Panc1 (cell line): ENCODE measurements at regions not wholly inside any gene's neighbourhood (a gene's known extent, or its start where the extent isn't known, plus 50 kb on each side); places are given as distances from the start of the nearest gene placed in this dataset.

Experiments
- ATAC-seq: fragments of 200-7000 bp; cut with Tn5 transposase; 2 replicates; pipeline ENCODE4 v1.9.1; 2020; ENCODE audit warnings: mild to moderate bottlenecking, moderate library complexity
- BruUV-seq: library from RNA; stranded (reverse); fragments of 400-500 nt; replicated peaks from 2 replicates; lab custom pipeline; 2021; lab: Mats Ljungman, UMichigan
- CTCF ChIA-PET: fragments of 300-600 bp; sonication (Branson Sonifier 250); formaldehyde crosslinking; loops from one replicate; lab custom pipeline; 2022; ENCODE audit warnings: antibody characterized with exemption; lab: Charles Lee
- POLR2A ChIA-PET: fragments of 300-600 bp; sonication (Branson Sonifier 250); formaldehyde crosslinking; loops from one replicate; lab custom pipeline; 2022; ENCODE audit warnings: antibody characterized with exemption; lab: Charles Lee
- DNase-seq: peaks from one replicate; pipeline ENCODE4 v3.0.0-alpha.2; 2010; ENCODE audit warnings: low read depth, low spot score
- H3K27ac ChIP-seq: 2 replicates; pipeline ENCODE4 v1.5.1; 2011; ENCODE audit warnings: mild to moderate bottlenecking, low read length, inconsistent platforms
- H3K27me3 ChIP-seq: fragments of 200-500 bp; sonication (Bioruptor generic); 2 replicates; pipeline ENCODE4 v1.6.0; 2014; ENCODE audit warnings: low read length, inconsistent platforms; ENCODE audit not compliant: control insufficient read depth, insufficient read depth
- H3K36me3 ChIP-seq: fragments of 200-500 bp; sonication (Bioruptor generic); 2 replicates; pipeline ENCODE4 v1.5.1; 2014; ENCODE audit warnings: inconsistent platforms, mild to moderate bottlenecking, low read length, moderate library complexity; ENCODE audit not compliant: control insufficient read depth, insufficient read depth
- H3K4me1 ChIP-seq: 2 replicates; pipeline ENCODE4 v1.5.1; 2011; ENCODE audit warnings: inconsistent platforms, mild to moderate bottlenecking, low read length, moderate library complexity; ENCODE audit not compliant: control insufficient read depth, insufficient read depth
- H3K4me3 ChIP-seq, 2 experiments: 2 replicates each; pipeline ENCODE4 v1.5.1; 2011 to 2012; ENCODE audit warnings: low read depth in 2 of 2, low read length in 2 of 2, mild to moderate bottlenecking in 2 of 2, inconsistent platforms in 1 of 2, moderate library complexity in 1 of 2
- H3K9me3 ChIP-seq: fragments of 200-500 bp; sonication (Bioruptor generic); 2 replicates; pipeline ENCODE4 v1.5.1; 2014; ENCODE audit warnings: low read depth, mild to moderate bottlenecking, inconsistent platforms, low read length, moderate library complexity; ENCODE audit not compliant: control insufficient read depth, insufficient read depth
- CTCF ChIP-seq: fragments of 450-650 bp; IDR thresholded peaks from 2 replicates; pipeline ENCODE4 v1.5.1; 2017; ENCODE audit warnings: mild to moderate bottlenecking
- POLR2AphosphoS5 ChIP-seq: IDR thresholded peaks from 2 replicates; pipeline ENCODE4 v1.6.1; 2012; ENCODE audit warnings: mild to moderate bottlenecking, low read depth, low read length, moderate library complexity
- SIN3A ChIP-seq: IDR thresholded peaks from 2 replicates; pipeline ENCODE4 v1.6.1; 2012; ENCODE audit warnings: low read depth, mild to moderate bottlenecking, low read length, moderate library complexity, borderline replicate concordance; ENCODE audit not compliant: insufficient read depth
- TCF7L2 ChIP-seq: IDR thresholded peaks from 2 replicates; pipeline ENCODE4 v1.6.1; 2011; ENCODE audit warnings: mild to moderate bottlenecking, low read depth, low read length, inconsistent platforms
- in situ Hi-C: cut with HindIII; loops from 2 replicates; pipeline ENCODE4 v1.10.0; 2016; ENCODE audit warnings: low sequenced_read_pairs, low pct_unique_long_range_greater_than_20kb
- intact Hi-C: fragments of 100-400 bp; cut with micrococcal nuclease; formaldehyde crosslinking; loops from one replicate; pipeline ENCODE4 v1.10.0; 2022; ENCODE audit not compliant: unreplicated experiment
- TF ChIP-seq, protein P1 (sequence below), 2 experiments: IDR thresholded peaks; 2 replicates each; pipeline ENCODE4 v1.6.1; 2011 to 2012; ENCODE audit warnings: low read depth in 2 of 2, control low read depth in 1 of 2, low read length in 1 of 2, mild to moderate bottlenecking in 1 of 2, moderate library complexity in 1 of 2; ENCODE audit not compliant: insufficient read depth in 1 of 2

- in situ Hi-C loops: no loop called here
- ChIA-PET POLR2A (no interaction called here), CTCF (interaction anchor here (0.8 kb wide), 1 partner anchor 1380 kb away, joined by 3 read pairs; no protein-coding TSS in a partner anchor)
- Histone ChIP-seq H3K9me3 (no peaks in the 10 kb centered on the region), H3K27me3 (peaks cover 3% of the 10 kb centered on the region; the same call in 1 of the 2 replicates), H3K36me3 (no peaks in the 10 kb centered on the region), H3K4me1 (no peaks in the 10 kb centered on the region), H3K4me3 (no peak overlapping the region), H3K27ac (no peak overlapping the region)
- DNase-seq (no peak), ATAC-seq (no peak; the same call in 1 of the 2 replicates)
- intact Hi-C loops: no loop called here
- no TSS peak for BruUV-seq
- no peak for TF ChIP-seq POLR2AphosphoS5
- no peak for TF ChIP-seq CTCF
- TF ChIP-seq TCF7L2: no peak
- no peak for TF ChIP-seq SIN3A
- TF ChIP-seq, protein P1, sequence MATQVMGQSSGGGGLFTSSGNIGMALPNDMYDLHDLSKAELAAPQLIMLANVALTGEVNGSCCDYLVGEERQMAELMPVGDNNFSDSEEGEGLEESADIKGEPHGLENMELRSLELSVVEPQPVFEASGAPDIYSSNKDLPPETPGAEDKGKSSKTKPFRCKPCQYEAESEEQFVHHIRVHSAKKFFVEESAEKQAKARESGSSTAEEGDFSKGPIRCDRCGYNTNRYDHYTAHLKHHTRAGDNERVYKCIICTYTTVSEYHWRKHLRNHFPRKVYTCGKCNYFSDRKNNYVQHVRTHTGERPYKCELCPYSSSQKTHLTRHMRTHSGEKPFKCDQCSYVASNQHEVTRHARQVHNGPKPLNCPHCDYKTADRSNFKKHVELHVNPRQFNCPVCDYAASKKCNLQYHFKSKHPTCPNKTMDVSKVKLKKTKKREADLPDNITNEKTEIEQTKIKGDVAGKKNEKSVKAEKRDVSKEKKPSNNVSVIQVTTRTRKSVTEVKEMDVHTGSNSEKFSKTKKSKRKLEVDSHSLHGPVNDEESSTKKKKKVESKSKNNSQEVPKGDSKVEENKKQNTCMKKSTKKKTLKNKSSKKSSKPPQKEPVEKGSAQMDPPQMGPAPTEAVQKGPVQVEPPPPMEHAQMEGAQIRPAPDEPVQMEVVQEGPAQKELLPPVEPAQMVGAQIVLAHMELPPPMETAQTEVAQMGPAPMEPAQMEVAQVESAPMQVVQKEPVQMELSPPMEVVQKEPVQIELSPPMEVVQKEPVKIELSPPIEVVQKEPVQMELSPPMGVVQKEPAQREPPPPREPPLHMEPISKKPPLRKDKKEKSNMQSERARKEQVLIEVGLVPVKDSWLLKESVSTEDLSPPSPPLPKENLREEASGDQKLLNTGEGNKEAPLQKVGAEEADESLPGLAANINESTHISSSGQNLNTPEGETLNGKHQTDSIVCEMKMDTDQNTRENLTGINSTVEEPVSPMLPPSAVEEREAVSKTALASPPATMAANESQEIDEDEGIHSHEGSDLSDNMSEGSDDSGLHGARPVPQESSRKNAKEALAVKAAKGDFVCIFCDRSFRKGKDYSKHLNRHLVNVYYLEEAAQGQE (IDR thresholded peaks at IDR 0.05; ENCODE audit: insufficient read depth in 1 of 2, low read depth in 2 of 2, low read length in 1 of 2): no peak
These were observed 188.8 kb downstream of the TSN start for GRCh38 chr2:121944072-121944831.

GRCh38 chr2:121947674-121948073 is 192.2 kb downstream of the TSN start:
- H3K27me3 ChIP-seq: peaks cover 3% of the 10 kb centered on the region; the same call in 1 of the 2 replicates
- BruUV-seq: no TSS peak

More at GRCh38 chr2:121947674-121948073, 192.2 kb downstream of the TSN start:
- CTCF ChIA-PET: no interaction called here
- intact Hi-C loops (no loop called here), in situ Hi-C loops (no loop called here)
- Histone ChIP-seq H3K36me3 (no peaks in the 10 kb centered on the region), H3K4me3 (no peak overlapping the region), H3K27ac (no peak overlapping the region), H3K9me3 (no peaks in the 10 kb centered on the region), H3K4me1 (no peaks in the 10 kb centered on the region)
- ATAC-seq (no peak), DNase-seq (no peak)
- TF ChIP-seq, protein P1 (IDR thresholded peaks at IDR 0.05; ENCODE audit: insufficient read depth in 1 of 2, low read depth in 2 of 2, low read length in 1 of 2): no peak
- no peak for TF ChIP-seq SIN3A
- no peak for TF ChIP-seq POLR2AphosphoS5
- no peak for TF ChIP-seq CTCF
- POLR2A ChIA-PET: no interaction called here
